OCI-LY1 (cell line): ENCODE measurements at regions not wholly inside any gene's neighbourhood (a gene's known extent, or its start where the extent isn't known, plus 50 kb on each side); places are given as distances from the start of the nearest gene placed in this dataset.

Source experiments
- H2AFZ ChIP-seq: fragments of 200-600 bp; sonication (generic), shearing (Covaris generic); 2 replicates; pipeline ENCODE4 v1.6.0; 2014; ENCODE audit warnings: antibody characterized with exemption, mild to moderate bottlenecking, low read length
- H3F3A ChIP-seq: fragments of 200-600 bp; sonication (generic), shearing (Covaris generic); 2 replicates; pipeline ENCODE4 v1.6.0; 2014; ENCODE audit warnings: mild to moderate bottlenecking, antibody characterized with exemption, low read length, moderate library complexity; ENCODE audit not compliant: insufficient read depth
- H3K27ac ChIP-seq: fragments of 200-600 bp; sonication (generic); 2 replicates; pipeline ENCODE4 v1.5.1; 2014; ENCODE audit warnings: low read length, mixed run types, mild to moderate bottlenecking, low read depth; ENCODE audit not compliant: poor library complexity, severe bottlenecking
- H3K27me3 ChIP-seq: fragments of 200-600 bp; sonication (generic); 2 replicates; pipeline ENCODE4 v1.6.0; 2014; ENCODE audit warnings: antibody characterized with exemption, mild to moderate bottlenecking, low read length, moderate library complexity; ENCODE audit not compliant: insufficient read depth
- H3K36me3 ChIP-seq: fragments of 200-600 bp; sonication (generic); 2 replicates; pipeline ENCODE4 v1.6.1; 2014; ENCODE audit warnings: mild to moderate bottlenecking, antibody characterized with exemption, low read length, moderate library complexity, mixed read lengths; ENCODE audit not compliant: insufficient read depth
- H3K4me1 ChIP-seq: fragments of 200-600 bp; sonication (generic); 2 replicates; pipeline ENCODE4 v1.5.1; 2014; ENCODE audit warnings: mild to moderate bottlenecking, low read length, moderate library complexity; ENCODE audit not compliant: insufficient read depth, severe bottlenecking
- H3K4me2 ChIP-seq: fragments of 200-600 bp; sonication (generic), shearing (Covaris generic); 2 replicates; pipeline ENCODE4 v1.6.1; 2014; ENCODE audit warnings: low read length
- H3K4me3 ChIP-seq: fragments of 200-600 bp; sonication (generic); 2 replicates; pipeline ENCODE4 v1.5.1; 2014; ENCODE audit warnings: low read length, low read depth, mild to moderate bottlenecking, mixed read lengths; ENCODE audit not compliant: poor library complexity, severe bottlenecking
- H3K79me2 ChIP-seq: fragments of 200-600 bp; shearing (Covaris generic); 2 replicates; pipeline ENCODE4 v1.6.1; 2016; ENCODE audit warnings: mixed run types, low read length, mixed read lengths; ENCODE audit not compliant: insufficient read depth
- H3K9ac ChIP-seq: fragments of 200-600 bp; sonication (generic), shearing (Covaris generic); 2 replicates; pipeline ENCODE4 v1.6.1; 2014; ENCODE audit warnings: mild to moderate bottlenecking, low read length, mixed read lengths
- H3K9me2 ChIP-seq: fragments of 200-600 bp; sonication (generic), shearing (Covaris generic); 2 replicates; pipeline ENCODE4 v1.6.1; 2014; ENCODE audit warnings: low read depth, mild to moderate bottlenecking, low read length, mixed read lengths
- H3K9me3 ChIP-seq: fragments of 200-600 bp; shearing (Covaris generic); 2 replicates; pipeline ENCODE4 v1.6.1; 2014; ENCODE audit warnings: low read length, mixed read lengths
- H4K20me1 ChIP-seq: fragments of 200-600 bp; sonication (generic), shearing (Covaris generic); 2 replicates; pipeline ENCODE4 v1.6.0; 2016; ENCODE audit warnings: mild to moderate bottlenecking, low read length; ENCODE audit not compliant: insufficient read depth
- CTCF ChIP-seq: fragments of 200-600 bp; sonication (generic), shearing (Covaris generic); IDR thresholded peaks from 2 replicates; pipeline ENCODE4 v1.5.1; 2017; ENCODE audit warnings: mild to moderate bottlenecking, antibody characterized with exemption, low read length, moderate library complexity, mixed read lengths
- EZH2 ChIP-seq: fragments of 200-600 bp; sonication (generic), shearing (Covaris generic); IDR thresholded peaks from 2 replicates; pipeline ENCODE4 v1.8.0; 2017; ENCODE audit warnings: borderline replicate concordance, mixed run types, mild to moderate bottlenecking, antibody characterized with exemption, low read length, moderate library complexity, mixed read lengths

GRCh38 chr7:156147104-156147503 lies 334.8 kb upstream of the SHH start:
- TF ChIP-seq CTCF (no peak), EZH2 (no peak)
- no peak overlapping the region for H3K9ac ChIP-seq
- H3K9me3 ChIP-seq, result no peaks in the 10 kb centered on the region

GRCh38 chr7:156145996-156146395 lies 333.7 kb upstream of the SHH start:
- Histone ChIP-seq H3K4me2 (no peak overlapping the region), H3K9me2 (no peaks in the 10 kb centered on the region), H3K9ac (no peak overlapping the region), H3K79me2 (no peaks in the 10 kb centered on the region), H3K36me3 (no peaks in the 10 kb centered on the region), H3F3A (no peaks in the 10 kb centered on the region), H3K4me3 (no peak overlapping the region), H3K27me3 (0 out of 2 replicates have a peak, but pooled peaks cover 2% of the 10 kb centered on the region), H3K9me3 (no peaks in the 10 kb centered on the region), H2AFZ (no peak overlapping the region), H4K20me1 (no peaks in the 10 kb centered on the region), H3K27ac (no peak overlapping the region), H3K4me1 (no peaks in the 10 kb centered on the region)
- TF ChIP-seq EZH2, result no peak
- TF ChIP-seq CTCF, result no peak

More at GRCh38 chr7:156147104-156147503, 334.8 kb upstream of the SHH start:
- no peak overlapping the region for H3K27ac ChIP-seq
- H3F3A ChIP-seq, result no peaks in the 10 kb centered on the region
- H3K79me2 ChIP-seq, result no peaks in the 10 kb centered on the region
- H3K4me2 ChIP-seq, result no peak overlapping the region
- H3K4me3 ChIP-seq, result no peak overlapping the region
- H2AFZ ChIP-seq, result no peak overlapping the region
- H4K20me1 ChIP-seq, result no peaks in the 10 kb centered on the region
- no peaks in the 10 kb centered on the region for H3K27me3 ChIP-seq
- H3K4me1 ChIP-seq, result no peaks in the 10 kb centered on the region
- H3K9me2 ChIP-seq, result no peaks in the 10 kb centered on the region
- H3K36me3 ChIP-seq, result no peaks in the 10 kb centered on the region

GRCh38 chr7:156145184-156145583 lies 332.9 kb upstream of the SHH start:
- H3K27ac ChIP-seq, result no peak overlapping the region
- no peaks in the 10 kb centered on the region for H3K79me2 ChIP-seq

More at GRCh38 chr7:156145184-156145583, 332.9 kb upstream of the SHH start:
- H3K36me3 ChIP-seq, result no peaks in the 10 kb centered on the region
- H3K9ac ChIP-seq, result no peak overlapping the region
- H3K27me3 ChIP-seq, result 0 out of 2 replicates have a peak, but pooled peaks cover 2% of the 10 kb centered on the region
- TF ChIP-seq EZH2, result no peak
- no peak for TF ChIP-seq CTCF
- no peaks in the 10 kb centered on the region for H3K4me1 ChIP-seq
- no peak overlapping the region for H3K4me3 ChIP-seq
- H3F3A ChIP-seq, result no peaks in the 10 kb centered on the region
- H3K9me3 ChIP-seq, result no peaks in the 10 kb centered on the region
- no peak overlapping the region for H3K4me2 ChIP-seq
- H2AFZ ChIP-seq, result no peak overlapping the region
- no peaks in the 10 kb centered on the region for H3K9me2 ChIP-seq
- H4K20me1 ChIP-seq, result no peaks in the 10 kb centered on the region
